ENCODE measurements at regions not wholly inside any gene's neighbourhood (a gene's known extent, or its start where the extent isn't known, plus 50 kb on each side); places are given as distances from the start of the nearest gene placed in this dataset.

- TF ChIP-seq ZNF645 (tag by site-specific recombination; IDR thresholded peaks at IDR 0.05) (no peak), ZNF221 (tag by site-specific recombination; IDR thresholded peaks at IDR 0.05; ENCODE audit: borderline replicate concordance) (no peak), ZNF529 (tag by site-specific recombination; IDR thresholded peaks at IDR 0.05; ENCODE audit: insufficient replicate concordance) (no peak), ZNF366 (tag by site-specific recombination; conservative IDR thresholded peaks at IDR 0.05) (no peak), ZFP3 (tag by site-specific recombination; IDR thresholded peaks at IDR 0.05; ENCODE audit: low read depth) (no peak), GLIS1 (tag by site-specific recombination; IDR thresholded peaks at IDR 0.05) (no peak)
- TF ChIP-seq, protein P1, sequence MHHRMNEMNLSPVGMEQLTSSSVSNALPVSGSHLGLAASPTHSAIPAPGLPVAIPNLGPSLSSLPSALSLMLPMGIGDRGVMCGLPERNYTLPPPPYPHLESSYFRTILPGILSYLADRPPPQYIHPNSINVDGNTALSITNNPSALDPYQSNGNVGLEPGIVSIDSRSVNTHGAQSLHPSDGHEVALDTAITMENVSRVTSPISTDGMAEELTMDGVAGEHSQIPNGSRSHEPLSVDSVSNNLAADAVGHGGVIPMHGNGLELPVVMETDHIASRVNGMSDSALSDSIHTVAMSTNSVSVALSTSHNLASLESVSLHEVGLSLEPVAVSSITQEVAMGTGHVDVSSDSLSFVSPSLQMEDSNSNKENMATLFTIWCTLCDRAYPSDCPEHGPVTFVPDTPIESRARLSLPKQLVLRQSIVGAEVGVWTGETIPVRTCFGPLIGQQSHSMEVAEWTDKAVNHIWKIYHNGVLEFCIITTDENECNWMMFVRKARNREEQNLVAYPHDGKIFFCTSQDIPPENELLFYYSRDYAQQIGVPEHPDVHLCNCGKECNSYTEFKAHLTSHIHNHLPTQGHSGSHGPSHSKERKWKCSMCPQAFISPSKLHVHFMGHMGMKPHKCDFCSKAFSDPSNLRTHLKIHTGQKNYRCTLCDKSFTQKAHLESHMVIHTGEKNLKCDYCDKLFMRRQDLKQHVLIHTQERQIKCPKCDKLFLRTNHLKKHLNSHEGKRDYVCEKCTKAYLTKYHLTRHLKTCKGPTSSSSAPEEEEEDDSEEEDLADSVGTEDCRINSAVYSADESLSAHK (tag by site-specific recombination; IDR thresholded peaks at IDR 0.05): no peak
Measured at GRCh38 chr13:22463089-22463488, 717.7 kb upstream of the SGCG start (continued).

- TF ChIP-seq PRDM2 (tag by site-specific recombination; IDR thresholded peaks at IDR 0.05; ENCODE audit: borderline replicate concordance) (no peak), ZNF426 (tag by site-specific recombination; IDR thresholded peaks at IDR 0.05) (no peak), ZNF311 (tag by site-specific recombination; IDR thresholded peaks at IDR 0.05; ENCODE audit: borderline replicate concordance) (no peak), ZBTB6 (tag by site-specific recombination; IDR thresholded peaks at IDR 0.05) (no peak), ZNF585B (tag by site-specific recombination; IDR thresholded peaks at IDR 0.05) (no peak), ZNF239 (tag by site-specific recombination; IDR thresholded peaks at IDR 0.05) (no peak), ZNF707 (tag by site-specific recombination; IDR thresholded peaks at IDR 0.05) (no peak), SP3 (tag by site-specific recombination; IDR thresholded peaks at IDR 0.05) (no peak), ZNF785 (tag by site-specific recombination; IDR thresholded peaks at IDR 0.05) (no peak), ZNF175 (tag by site-specific recombination; IDR thresholded peaks at IDR 0.05) (no peak)
- Histone ChIP-seq H3K4me1 (ENCODE audit: control insufficient read depth, insufficient read depth, low read length) (no peaks in the 10 kb centered on the region), H3K4me3 (ENCODE audit: low read depth, low read length) (no peak overlapping the region), H3K27ac (ENCODE audit: extremely low read depth, low read depth, low read length) (no peak overlapping the region), H3K36me3 (ENCODE audit: control insufficient read depth in 2 of 2, insufficient read depth in 1 of 2, low read length in 2 of 2) (no peaks in the 10 kb centered on the region), H3K9me3 (ENCODE audit: control insufficient read depth, insufficient read depth, low read depth, low read length) (no peaks in the 10 kb centered on the region)
- ChIA-PET CTCF (no interaction called here), POLR2A (no interaction called here)
Measured at GRCh38 chr13:22468045-22468444, 712.7 kb upstream of the SGCG start.
